HG02973 (cell line): ENCODE measurements at regions not wholly inside any gene's neighbourhood (a gene's known extent, or its start where the extent isn't known, plus 50 kb on each side); places are given as distances from the start of the nearest gene placed in this dataset.

Experiments used
- ATAC-seq: cut with Tn5 transposase; IDR thresholded peaks from one replicate; pipeline ENCODE4 v1.9.1; 2021; ENCODE audit warnings: moderate library complexity; ENCODE audit not compliant: unreplicated experiment

DNA sequence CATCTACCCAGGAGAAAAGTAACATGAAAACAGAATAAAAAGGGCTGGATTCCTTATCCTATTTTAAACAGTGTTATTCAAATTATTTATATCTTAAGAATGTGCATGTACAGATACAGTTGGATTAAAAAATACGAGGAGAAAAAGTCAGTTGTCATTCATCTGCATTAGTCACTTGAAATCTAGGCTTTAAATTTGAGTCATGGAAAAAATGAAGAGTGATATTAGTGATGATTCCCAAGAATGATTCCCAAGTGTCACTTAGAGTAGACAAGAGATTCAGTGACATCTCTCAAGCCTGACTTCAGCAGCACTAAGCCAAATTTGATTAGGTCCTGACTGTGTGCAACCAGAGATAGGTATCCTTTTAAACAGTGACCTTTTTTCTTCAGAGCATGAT is 394.2 kb downstream of the IRS1 start:
- no peak for ATAC-seq

GRCh38 chr2:226403369-226403768 is 396.3 kb downstream of the IRS1 start:
- no peak for ATAC-seq

- no peak for ATAC-seq
Observed at GRCh38 chr2:226399006-226399405, 400.6 kb downstream of the IRS1 start.

GRCh38 chr2:226398580-226398979 is 401.0 kb downstream of the IRS1 start:
- ATAC-seq: no peak

- no peak for ATAC-seq
Observed at GRCh38 chr2:226396541-226396940, 403.1 kb downstream of the IRS1 start.

DNA sequence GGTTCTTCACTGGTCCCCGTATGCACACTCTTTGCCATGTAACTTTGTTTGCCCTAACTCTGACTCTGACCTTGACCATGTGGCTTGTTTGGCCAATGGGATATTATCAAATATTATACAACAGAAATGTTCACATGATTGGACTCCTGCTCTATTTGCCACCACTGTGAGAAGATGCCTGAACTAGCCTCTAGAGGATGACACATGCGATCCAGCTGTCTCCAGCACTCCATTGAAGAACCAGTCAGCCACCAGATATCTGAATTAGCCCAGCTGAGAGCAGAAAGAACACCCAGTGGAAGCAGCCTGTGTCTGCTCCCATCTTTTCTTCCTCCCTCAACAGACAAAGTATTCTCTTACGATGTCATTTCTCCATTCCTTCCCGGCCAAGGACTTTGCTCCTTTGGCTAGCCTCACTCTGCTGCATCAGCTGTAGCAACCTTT is 412.1 kb downstream of the IRS1 start:
- no peak for ATAC-seq

DNA sequence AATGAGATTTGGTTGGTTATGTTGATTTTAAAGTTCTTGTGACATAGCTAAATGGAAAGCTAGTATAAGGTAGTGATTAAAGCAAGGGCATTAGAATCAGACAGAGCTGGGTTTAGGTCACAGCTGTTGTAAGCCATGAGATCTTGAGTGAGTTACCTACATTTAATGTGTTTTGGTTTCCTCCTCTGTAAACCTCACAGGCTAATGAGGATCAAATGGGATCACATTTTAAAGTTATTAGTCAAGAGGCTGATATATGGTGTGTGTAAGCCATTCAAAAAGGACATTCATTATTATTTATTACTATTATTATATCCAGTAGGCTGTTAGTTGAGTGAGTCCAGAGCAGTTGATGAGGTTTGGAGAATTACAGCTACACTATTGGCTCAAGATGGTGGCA is 416.2 kb downstream of the IRS1 start:
- no peak for ATAC-seq

- ATAC-seq: no peak
Observed at GRCh38 chr2:226380679-226381078, 418.9 kb downstream of the IRS1 start.

DNA sequence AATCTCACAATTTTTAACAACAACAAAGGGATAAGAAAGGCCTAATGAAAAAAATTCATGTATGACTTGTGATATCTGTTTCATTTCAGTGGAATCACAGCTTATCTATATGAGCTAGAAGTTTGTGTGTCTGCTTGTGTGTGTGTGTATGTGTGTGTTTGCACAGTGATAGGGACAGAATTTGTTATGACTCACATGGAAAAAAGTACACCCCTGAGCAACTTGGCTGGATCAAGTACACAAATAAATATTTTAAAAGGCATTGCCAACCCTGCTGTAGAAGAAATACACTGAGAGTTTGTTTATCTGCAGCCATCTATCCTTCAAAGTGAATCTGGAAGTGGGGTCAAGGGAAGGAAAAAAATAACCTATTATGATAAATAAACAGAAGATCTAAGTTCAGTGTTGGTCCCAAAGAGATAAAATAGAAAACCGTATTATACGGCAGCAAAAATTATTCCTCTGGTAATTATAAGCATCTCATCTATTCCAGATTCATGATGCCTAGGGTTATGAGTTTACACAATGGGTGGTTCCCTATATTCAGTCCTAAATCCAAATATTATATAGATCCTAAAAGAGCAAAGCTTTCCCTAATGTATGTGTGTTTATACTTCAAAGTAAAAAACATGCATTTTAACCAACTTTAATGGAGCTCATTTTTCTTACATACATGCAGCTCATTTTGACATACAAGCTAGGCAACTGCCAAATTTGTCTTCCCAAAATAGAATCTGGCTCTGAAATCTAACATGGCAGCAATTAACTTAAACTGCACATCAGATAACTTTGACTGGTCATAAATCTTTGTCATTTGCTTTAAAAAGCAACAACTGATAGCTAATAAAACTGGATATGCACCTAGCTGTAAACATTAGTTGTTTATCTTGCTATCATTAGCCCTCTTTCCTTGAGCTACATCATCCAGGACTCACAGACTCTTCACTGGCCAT is 420.6 kb downstream of the IRS1 start:
- ATAC-seq: no peak

DNA sequence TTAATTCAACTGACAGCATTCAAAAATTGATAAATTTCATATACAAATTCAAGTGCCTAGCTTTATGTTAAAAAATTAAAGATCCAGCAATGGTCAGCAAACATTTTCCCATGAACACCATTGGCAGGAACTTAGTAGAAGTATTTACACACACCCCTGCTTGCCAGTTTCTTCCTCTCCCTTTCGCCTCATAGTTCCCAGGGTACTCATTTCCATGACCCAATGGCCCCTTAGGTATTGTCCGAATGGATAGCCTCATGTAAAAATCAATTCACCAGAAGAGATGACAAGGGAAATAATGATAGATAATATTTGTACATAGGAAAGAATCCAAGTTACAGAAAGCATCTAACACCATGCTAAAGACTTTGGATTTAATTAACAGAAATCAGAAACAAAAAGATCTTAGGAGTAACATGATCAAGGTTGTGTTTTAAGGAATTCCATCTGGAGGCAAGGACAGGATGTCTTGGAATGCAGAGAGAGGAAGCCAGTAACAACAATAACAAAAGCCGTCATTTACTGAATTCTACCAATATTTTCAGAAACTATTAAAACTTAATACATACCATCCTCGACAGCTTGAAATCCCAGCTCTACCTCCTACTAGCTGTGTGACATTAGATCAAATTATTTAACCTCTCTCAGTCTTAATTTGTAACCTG is 423.0 kb downstream of the IRS1 start:
- no peak for ATAC-seq

DNA sequence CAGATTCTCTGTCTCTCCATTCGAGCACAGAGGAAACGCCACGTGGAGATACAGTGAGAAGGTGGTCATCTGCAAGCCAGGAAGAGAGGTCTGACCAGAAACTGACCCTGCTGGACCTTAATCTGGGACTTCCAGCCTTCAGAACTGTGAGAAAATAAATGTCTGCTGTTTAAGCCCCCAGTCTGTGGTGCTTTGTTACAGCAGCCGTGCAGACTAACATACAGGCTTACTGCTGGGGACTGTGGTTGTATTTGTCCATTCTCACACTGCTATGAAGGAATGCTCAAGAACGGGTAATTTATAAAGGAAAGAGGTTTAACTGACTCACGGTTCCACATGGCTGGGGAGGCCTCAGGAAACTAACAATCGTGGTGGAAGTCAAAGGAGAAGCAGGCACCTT is 432.7 kb downstream of the IRS1 start:
- ATAC-seq: no peak

- ATAC-seq: no peak
Observed at GRCh38 chr2:226364217-226364616, 435.4 kb downstream of the IRS1 start.

- no peak for ATAC-seq
Observed at GRCh38 chr2:226362980-226363379, 436.6 kb downstream of the IRS1 start.

- no peak for ATAC-seq
Observed at GRCh38 chr2:226360658-226361057, 439.0 kb downstream of the IRS1 start.

DNA sequence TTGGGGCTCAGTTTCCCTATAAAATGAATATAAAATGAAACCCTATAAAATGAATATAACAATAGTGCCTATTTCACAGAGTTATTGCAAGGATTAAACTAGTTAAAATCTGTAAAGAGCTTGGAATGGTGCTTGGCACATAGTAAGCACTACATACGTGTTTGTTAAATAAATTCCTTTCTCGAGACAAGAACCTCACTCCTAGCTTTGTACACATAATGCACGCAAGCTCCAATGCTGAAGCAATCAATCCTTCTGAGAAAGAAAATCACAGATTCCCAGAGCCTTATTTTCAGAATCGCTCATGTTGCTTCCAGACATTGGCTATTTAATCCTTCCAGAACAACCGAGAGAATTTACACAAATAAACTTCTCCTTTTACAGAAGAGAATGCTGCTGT is 440.9 kb downstream of the IRS1 start:
- no peak for ATAC-seq

- ATAC-seq: no peak
Observed at GRCh38 chr2:226357816-226358215, 441.8 kb downstream of the IRS1 start.

DNA sequence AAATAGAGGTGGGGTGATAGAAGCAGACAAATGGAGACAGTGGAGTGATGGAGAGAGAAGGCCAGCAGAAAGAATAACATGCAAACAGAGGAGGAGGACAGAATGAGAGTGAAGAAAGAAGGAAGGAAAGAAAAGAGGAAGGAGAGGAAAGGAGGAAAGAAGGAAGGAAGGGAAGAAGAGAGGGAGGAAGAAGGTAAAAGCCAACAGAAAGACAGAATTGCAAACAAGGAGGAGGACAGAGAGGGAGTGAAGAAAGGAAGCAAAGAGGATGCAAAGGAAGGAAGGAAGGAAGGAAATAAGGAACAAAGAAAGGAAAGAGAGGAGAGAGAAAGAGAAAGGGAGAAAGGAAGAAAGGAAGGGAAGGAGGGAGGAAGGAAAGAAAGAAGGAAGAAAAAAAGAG is 444.0 kb downstream of the IRS1 start:
- ATAC-seq: no peak

DNA sequence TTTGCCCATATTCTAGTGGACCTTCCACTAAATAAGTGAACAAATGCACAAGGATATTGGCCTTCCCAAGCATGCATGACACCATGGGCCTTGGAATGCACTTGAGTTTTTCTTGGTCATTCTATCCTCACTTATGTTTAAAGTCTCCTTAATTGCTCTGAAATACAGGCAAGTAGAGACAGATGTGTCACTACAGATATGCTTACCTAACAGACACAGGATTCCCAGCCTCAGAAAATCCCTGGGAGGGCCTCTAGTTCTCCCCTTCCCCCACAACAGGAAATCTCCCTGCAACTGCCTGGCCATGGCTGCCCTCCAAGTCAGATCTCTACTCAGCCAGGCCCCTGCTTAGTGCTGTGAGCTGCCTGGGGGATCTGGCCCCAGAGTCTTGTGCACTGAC is 445.2 kb downstream of the IRS1 start:
- no peak for ATAC-seq

DNA sequence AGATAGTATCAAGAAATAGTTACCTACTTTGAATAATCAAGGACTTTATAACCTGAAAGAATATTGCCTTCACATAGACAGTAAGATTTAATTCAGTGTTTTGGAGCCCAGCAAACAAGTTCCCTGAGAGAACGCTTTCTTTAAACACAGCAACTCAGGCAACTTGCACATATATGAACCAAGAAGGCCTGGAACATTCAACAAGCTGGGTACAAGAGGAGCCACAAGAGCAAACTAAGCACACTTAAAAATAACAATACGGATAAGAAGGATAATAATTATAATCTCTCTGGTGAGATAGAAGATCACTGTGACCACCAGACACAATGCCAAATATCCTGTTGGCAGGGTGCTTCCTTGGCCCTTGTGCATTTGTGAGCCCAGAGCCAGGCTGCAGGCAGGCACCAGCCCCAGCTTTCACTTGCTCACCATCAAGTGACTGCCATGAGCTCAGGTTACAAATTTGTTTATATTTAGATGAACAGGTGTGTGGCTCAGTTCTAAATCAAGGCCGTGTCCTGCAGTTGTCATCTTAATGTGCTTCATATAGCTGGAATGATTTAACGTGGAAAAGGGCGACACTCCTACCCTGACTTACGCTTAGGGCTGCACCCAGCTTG is 446.6 kb downstream of the IRS1 start:
- ATAC-seq: no peak

DNA sequence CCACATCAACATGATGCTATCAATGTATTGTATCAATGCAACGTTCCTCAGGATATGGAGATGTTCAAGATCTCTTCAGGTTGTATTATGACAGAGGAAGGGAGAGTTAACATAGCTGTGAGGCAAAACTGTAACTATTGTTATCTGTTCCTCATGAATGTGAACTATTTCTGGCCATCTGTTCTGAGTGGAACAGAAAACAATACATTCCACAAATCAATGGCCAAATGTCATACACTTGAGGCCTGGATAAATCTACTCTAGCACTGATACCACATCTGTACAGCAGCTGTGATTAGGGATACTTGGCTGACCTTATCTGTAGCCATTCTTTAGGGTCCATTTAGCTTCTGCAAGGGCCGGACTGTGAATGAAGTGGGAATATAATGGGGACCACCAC is 447.9 kb downstream of the IRS1 start:
- ATAC-seq: no peak

GRCh38 chr2:226339616-226340015 is 460.0 kb downstream of the IRS1 start:
- ATAC-seq: no peak

- no peak for ATAC-seq
Observed at GRCh38 chr2:226338825-226339224, 460.8 kb downstream of the IRS1 start.
